A673 (cell line): ENCODE measurements at regions not wholly inside any gene's neighbourhood (a gene's known extent, or its start where the extent isn't known, plus 50 kb on each side); places are given as distances from the start of the nearest gene placed in this dataset.

Experiments
- CTCF ChIP-seq: fragments of 300-800, 200-600 bp; sonication (generic); conservative IDR thresholded peaks from 2 replicates; pipeline ENCODE4 v1.5.1; 2017; ENCODE audit warnings: low read depth, mild to moderate bottlenecking, antibody characterized with exemption, low read length, moderate library complexity, mixed read lengths
- EZH2 ChIP-seq: fragments of 200-600 bp; sonication (generic); IDR thresholded peaks from 2 replicates; pipeline ENCODE4 v1.6.1; 2017; ENCODE audit warnings: borderline replicate concordance, low read depth, mild to moderate bottlenecking, mixed read lengths, antibody characterized with exemption, low read length; ENCODE audit not compliant: poor library complexity, severe bottlenecking

- TF ChIP-seq CTCF (no peak), EZH2 (no peak)
Observed at GRCh38 chr18:56199580-56200330, 438.6 kb downstream of the TXNL1 start.
